ENCODE measurements at regions not wholly inside any gene's neighbourhood (a gene's known extent, or its start where the extent isn't known, plus 50 kb on each side); places are given as distances from the start of the nearest gene placed in this dataset.
A peak's percentile ranks its signal among the peaks of the same experiment; 100 is the strongest.

- Mint-ChIP-seq H3K4me1 (ENCODE audit: low read depth) (no peaks in the 10 kb centered on the region), H3K27ac (no peak overlapping the region), H3K4me3 (no peak overlapping the region), H3K9me3 (no peaks in the 10 kb centered on the region; the same call in 1 of the 2 replicates), H3K27me3 (ENCODE audit: insufficient read depth) (no peaks in the 10 kb centered on the region), H3K36me3 (ENCODE audit: low read depth) (no peaks in the 10 kb centered on the region)
- no peak for DNase-seq
- no peak for TF ChIP-seq CTCF (IDR thresholded peaks at IDR 0.05)
Measured at GRCh38 chr4:130064471-130064870, 968.5 kb downstream of the C4orf33 start.

DNA sequence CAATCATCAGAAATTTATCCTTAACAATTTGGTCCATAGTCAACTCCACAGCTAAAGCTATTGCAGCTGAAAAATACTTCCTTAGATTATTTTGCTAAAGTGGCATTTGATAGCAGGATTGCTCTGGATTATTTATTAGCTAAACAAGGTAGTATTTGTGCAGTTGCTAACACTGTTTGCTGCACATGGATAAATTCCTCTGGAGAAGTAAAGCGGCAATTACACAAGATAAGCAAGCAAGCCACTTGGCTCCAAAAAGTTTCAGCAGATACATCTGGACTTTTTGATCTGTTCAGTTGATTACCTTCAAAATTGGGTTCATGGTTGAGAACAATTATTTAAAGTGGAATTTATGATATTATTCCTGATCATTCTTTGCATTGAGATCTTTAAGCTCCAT lies 971.5 kb downstream of the C4orf33 start:
- Mint-ChIP-seq H3K36me3 (ENCODE audit: low read depth) (no peaks in the 10 kb centered on the region), H3K27ac (no peak overlapping the region), H3K4me1 (ENCODE audit: low read depth) (no peaks in the 10 kb centered on the region; the same call in 1 of the 2 replicates), H3K4me3 (no peak overlapping the region), H3K27me3 (ENCODE audit: insufficient read depth) (no peaks in the 10 kb centered on the region), H3K9me3 (no peaks in the 10 kb centered on the region; the same call in 1 of the 2 replicates)
- DNase-seq = no peak
- no peak for TF ChIP-seq CTCF (IDR thresholded peaks at IDR 0.05)

- no peak for TF ChIP-seq CTCF (IDR thresholded peaks at IDR 0.05)
- DNase-seq = no peak
- Mint-ChIP-seq H3K4me3 (no peak overlapping the region), H3K9me3 (no peaks in the 10 kb centered on the region; the same call in 1 of the 2 replicates), H3K4me1 (ENCODE audit: low read depth) (no peaks in the 10 kb centered on the region; the same call in 1 of the 2 replicates), H3K36me3 (ENCODE audit: low read depth) (no peaks in the 10 kb centered on the region), H3K27ac (no peak overlapping the region), H3K27me3 (ENCODE audit: insufficient read depth) (no peaks in the 10 kb centered on the region)
Measured at GRCh38 chr4:130068072-130068471, 972.1 kb downstream of the C4orf33 start.

- Mint-ChIP-seq H3K36me3 (ENCODE audit: low read depth) (no peaks in the 10 kb centered on the region), H3K27ac (no peak overlapping the region; the same call in 1 of the 2 replicates), H3K4me3 (no peak overlapping the region), H3K27me3 (ENCODE audit: insufficient read depth) (no peaks in the 10 kb centered on the region), H3K9me3 (no peaks in the 10 kb centered on the region; the same call in 1 of the 2 replicates), H3K4me1 (ENCODE audit: low read depth) (peaks cover 10% of the 10 kb centered on the region; the same call in 1 of the 2 replicates)
- DNase-seq = peak; percentile 16
- TF ChIP-seq CTCF (IDR thresholded peaks at IDR 0.05) = no peak
Measured at GRCh38 chr4:130071746-130072145, 975.8 kb downstream of the C4orf33 start.

DNA sequence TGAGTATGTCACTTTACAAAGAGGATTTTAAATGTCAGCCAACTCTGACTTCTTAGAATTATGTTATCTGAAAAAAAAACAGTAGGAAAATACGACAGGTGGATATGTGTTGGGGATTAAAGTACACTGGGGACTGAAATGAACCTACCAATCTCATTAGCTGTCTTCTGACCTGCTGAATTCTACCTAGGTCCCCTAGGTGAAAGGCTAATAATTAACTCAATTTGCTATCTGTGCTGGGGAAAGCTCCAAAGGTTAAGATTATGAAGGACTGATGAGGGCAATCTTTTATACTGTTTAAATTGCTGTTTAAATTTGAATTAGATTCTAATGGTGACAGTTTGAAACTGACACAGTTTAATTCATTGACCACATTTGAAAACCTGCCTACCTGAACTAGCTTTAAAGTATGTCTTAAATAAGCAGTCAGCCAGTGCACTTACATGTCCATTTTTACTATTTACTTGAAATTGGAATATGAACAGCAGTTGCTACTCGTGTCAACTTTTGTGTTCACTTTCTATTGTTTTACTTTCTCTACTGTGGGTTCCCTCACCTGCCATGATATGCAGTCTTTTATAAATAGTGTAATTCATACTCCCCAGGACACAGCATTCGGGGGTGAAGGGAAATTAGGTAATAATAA lies 977.3 kb downstream of the C4orf33 start:
- no peaks in the 10 kb centered on the region; the same call in 1 of the 2 replicates for H3K9me3 Mint-ChIP-seq
- no peak overlapping the region for H3K27ac Mint-ChIP-seq
- DNase-seq = no peak
- H3K4me1 Mint-ChIP-seq (ENCODE audit: low read depth) = peaks cover 26% of the 10 kb centered on the region; the same call in 1 of the 2 replicates
- no peak overlapping the region for H3K4me3 Mint-ChIP-seq
- H3K27me3 Mint-ChIP-seq (ENCODE audit: insufficient read depth) = no peaks in the 10 kb centered on the region
- no peaks in the 10 kb centered on the region for H3K36me3 Mint-ChIP-seq (ENCODE audit: low read depth)
- no peak for TF ChIP-seq CTCF (IDR thresholded peaks at IDR 0.05)
